SH-SY5Y (cell line): ENCODE measurements at regions not wholly inside any gene's neighbourhood (a gene's known extent, or its start where the extent isn't known, plus 50 kb on each side); places are given as distances from the start of the nearest gene placed in this dataset.

Experiments used
- GATA2 ChIP-seq: IDR thresholded peaks from 2 replicates; pipeline ENCODE4 v1.6.1; 2011; ENCODE audit warnings: mild to moderate bottlenecking, low read depth, low read length
- GATA3 ChIP-seq: IDR thresholded peaks from 2 replicates; pipeline ENCODE4 v1.6.1; 2011; ENCODE audit warnings: low read depth, mild to moderate bottlenecking, low read length, moderate library complexity

GRCh38 chr4:79599691-79600090 lies 191.7 kb upstream of the GK2 start:
- no peak for TF ChIP-seq GATA3
- TF ChIP-seq GATA2 = no peak
